B cell (primary cell): ENCODE measurements at regions not wholly inside any gene's neighbourhood (a gene's known extent, or its start where the extent isn't known, plus 50 kb on each side); places are given as distances from the start of the nearest gene placed in this dataset.

Experiments
- EZH2 ChIP-seq: IDR thresholded peaks from 2 replicates; pipeline ENCODE4 v1.6.1; 2012; ENCODE audit warnings: borderline replicate concordance, low read depth, mild to moderate bottlenecking, moderate library complexity, low read length; ENCODE audit not compliant: insufficient read depth, poor library complexity, severe bottlenecking
- TF ChIP-seq, protein P1 (sequence below): fragments of 200-600 bp; IDR thresholded peaks from one replicate; pipeline ENCODE4 v1.8.0; 2022; ENCODE audit warnings: antibody characterized with exemption, mild to moderate bottlenecking

DNA sequence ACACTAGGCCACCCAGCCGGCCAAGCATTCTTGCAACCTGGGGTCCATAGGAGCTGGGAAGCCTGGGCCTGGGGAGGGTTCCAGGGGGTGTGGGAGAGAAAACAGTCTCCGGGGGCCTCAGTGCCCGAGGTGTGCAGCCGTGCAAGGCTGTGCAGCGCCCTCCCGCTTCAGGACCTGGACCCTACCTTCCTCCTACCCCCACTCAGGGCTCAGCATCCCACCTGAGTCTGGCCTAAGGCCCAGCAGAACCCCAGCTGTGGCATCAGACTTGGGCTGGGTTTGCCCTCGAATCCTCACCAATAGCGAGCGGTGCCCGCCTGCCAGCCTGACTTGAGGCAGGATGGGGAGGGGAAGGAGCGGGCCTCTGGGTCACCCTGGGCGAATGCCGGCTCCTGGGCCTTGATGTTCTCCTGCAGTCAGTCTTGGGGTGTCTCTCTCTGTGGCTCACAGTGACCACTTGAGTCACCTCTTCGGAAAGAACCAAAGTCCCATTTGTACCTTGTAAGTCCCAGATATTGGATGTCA lies 53.6 kb upstream of the PPARA start:
- TF ChIP-seq, protein P1, sequence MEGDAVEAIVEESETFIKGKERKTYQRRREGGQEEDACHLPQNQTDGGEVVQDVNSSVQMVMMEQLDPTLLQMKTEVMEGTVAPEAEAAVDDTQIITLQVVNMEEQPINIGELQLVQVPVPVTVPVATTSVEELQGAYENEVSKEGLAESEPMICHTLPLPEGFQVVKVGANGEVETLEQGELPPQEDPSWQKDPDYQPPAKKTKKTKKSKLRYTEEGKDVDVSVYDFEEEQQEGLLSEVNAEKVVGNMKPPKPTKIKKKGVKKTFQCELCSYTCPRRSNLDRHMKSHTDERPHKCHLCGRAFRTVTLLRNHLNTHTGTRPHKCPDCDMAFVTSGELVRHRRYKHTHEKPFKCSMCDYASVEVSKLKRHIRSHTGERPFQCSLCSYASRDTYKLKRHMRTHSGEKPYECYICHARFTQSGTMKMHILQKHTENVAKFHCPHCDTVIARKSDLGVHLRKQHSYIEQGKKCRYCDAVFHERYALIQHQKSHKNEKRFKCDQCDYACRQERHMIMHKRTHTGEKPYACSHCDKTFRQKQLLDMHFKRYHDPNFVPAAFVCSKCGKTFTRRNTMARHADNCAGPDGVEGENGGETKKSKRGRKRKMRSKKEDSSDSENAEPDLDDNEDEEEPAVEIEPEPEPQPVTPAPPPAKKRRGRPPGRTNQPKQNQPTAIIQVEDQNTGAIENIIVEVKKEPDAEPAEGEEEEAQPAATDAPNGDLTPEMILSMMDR: no peak
- no peak for TF ChIP-seq EZH2
